ENCODE measurements at regions not wholly inside any gene's neighbourhood (a gene's known extent, or its start where the extent isn't known, plus 50 kb on each side); places are given as distances from the start of the nearest gene placed in this dataset.

DNA sequence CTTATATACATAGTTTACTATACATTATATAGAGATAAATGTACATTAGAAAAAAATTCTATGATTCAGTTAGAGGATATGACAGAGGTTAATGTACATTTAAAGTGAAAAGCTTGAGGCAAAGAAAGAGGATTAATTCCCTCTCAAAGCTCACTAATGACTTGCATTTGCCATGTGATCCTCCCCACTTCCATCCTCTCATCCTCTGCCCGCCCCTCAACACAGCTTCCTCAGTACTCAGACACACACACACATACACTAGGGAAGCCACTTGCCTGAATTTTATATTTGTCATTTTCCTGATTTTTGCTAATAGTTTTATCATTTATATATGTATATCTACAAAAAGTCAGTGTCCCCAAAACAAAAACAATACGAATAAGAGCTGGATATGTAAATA is 764.5 kb downstream of the EFNA5 start:
- TF ChIP-seq, protein P1, sequence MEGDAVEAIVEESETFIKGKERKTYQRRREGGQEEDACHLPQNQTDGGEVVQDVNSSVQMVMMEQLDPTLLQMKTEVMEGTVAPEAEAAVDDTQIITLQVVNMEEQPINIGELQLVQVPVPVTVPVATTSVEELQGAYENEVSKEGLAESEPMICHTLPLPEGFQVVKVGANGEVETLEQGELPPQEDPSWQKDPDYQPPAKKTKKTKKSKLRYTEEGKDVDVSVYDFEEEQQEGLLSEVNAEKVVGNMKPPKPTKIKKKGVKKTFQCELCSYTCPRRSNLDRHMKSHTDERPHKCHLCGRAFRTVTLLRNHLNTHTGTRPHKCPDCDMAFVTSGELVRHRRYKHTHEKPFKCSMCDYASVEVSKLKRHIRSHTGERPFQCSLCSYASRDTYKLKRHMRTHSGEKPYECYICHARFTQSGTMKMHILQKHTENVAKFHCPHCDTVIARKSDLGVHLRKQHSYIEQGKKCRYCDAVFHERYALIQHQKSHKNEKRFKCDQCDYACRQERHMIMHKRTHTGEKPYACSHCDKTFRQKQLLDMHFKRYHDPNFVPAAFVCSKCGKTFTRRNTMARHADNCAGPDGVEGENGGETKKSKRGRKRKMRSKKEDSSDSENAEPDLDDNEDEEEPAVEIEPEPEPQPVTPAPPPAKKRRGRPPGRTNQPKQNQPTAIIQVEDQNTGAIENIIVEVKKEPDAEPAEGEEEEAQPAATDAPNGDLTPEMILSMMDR (conservative IDR thresholded peaks at IDR 0.05 in 1 of 2, IDR thresholded peaks at IDR 0.05 in 1 of 2; ENCODE audit: extremely low read depth in 1 of 2, insufficient read depth in 1 of 2, low read depth in 1 of 2, low read length in 2 of 2): no peak
- no peak for TF ChIP-seq EZH2 (IDR thresholded peaks at IDR 0.05; ENCODE audit: borderline replicate concordance, low read length)

All from mammary epithelial cell (primary cell).